Right lobe of liver (tissue), 6 donors: ENCODE measurements at regions not wholly inside any gene's neighbourhood (a gene's known extent, or its start where the extent isn't known, plus 50 kb on each side); places are given as distances from the start of the nearest gene placed in this dataset.

Source experiments
- ATAC-seq, 4 donors: fragments of 200-7000 bp; cut with Tn5 transposase; one replicate each; pipeline ENCODE4 v1.9.1; 2020; ENCODE audit warnings: mild to moderate bottlenecking in 4 of 4, moderate library complexity in 4 of 4
- DNase-seq, 3 donors: peaks; one replicate each; pipeline ENCODE4 v3.0.0-alpha.2; 2020
- H3K27ac ChIP-seq, 3 donors: fragments of 200-600 bp; one replicate each; pipeline ENCODE4 v1.8.0; 2022
- H3K27me3 ChIP-seq, 2 donors: fragments of 200-600 bp; one replicate each; pipeline ENCODE4 v1.8.0; 2022
- H3K36me3 ChIP-seq, 4 donors: fragments of 200-600 bp; sonication (generic) in 1 of 4; one replicate each; pipeline versions ENCODE4 v1.5.1 to v1.8.0; 2017 to 2022; ENCODE audit warnings: control low read depth in 1 of 4
- H3K4me1 ChIP-seq, 4 donors: fragments of 200-600 bp; sonication (generic) in 1 of 4; one replicate each; pipeline versions ENCODE4 v1.5.1 to v1.8.0; 2017 to 2022; ENCODE audit warnings: control low read depth in 1 of 4
- H3K4me3 ChIP-seq, 3 donors: fragments of 200-600 bp; one replicate each; pipeline ENCODE4 v1.8.0; 2022
- H3K9me3 ChIP-seq, 4 donors: fragments of 200-600 bp; sonication (generic) in 1 of 4; one replicate each; pipeline versions ENCODE4 v1.5.1 to v1.8.0; 2017 to 2022; ENCODE audit warnings: control low read depth in 1 of 4
- POLR2A ChIP-seq: fragments of 450-650 bp; IDR thresholded peaks from one replicate; pipeline ENCODE4 v1.6.1; 2017; ENCODE audit warnings: antibody characterized with exemption, mild to moderate bottlenecking
- WGBS: methylation state at CpG from one replicate; pipeline ENCODE4 v1.1.6; 2018; ENCODE audit warnings: low coverage, low lambda C conversion rate; ENCODE audit not compliant: insufficient coverage; ENCODE audit errors: missing lambda C conversion rate; 5-methylcytosine and 5-hydroxymethylcytosine counted together
- intact Hi-C, 2 donors: fragments of 100-400 bp; cut with DNase I; formaldehyde crosslinking; loops; one replicate each; pipeline versions ENCODE4 v1.11.2 to v1.14.1; 2022
- TF ChIP-seq, protein P1 (sequence below), 4 donors: fragments of 200-600 bp in 3 of 4; fragments of 450-650 bp in 1 of 4; IDR thresholded peaks; one replicate each; pipeline versions ENCODE4 v1.5.1 to v1.8.0; 2016 to 2022; ENCODE audit warnings: antibody characterized with exemption in 4 of 4, mild to moderate bottlenecking in 2 of 4
- donor health status: DM: no; HTN: yes; CAD: no.
- donor health status: DM: no; HTN: no; CAD: no.
- donor health status: DM: no; HTN: no; CAD: no.
- donor health status: DM: no; HTN: yes; CAD: no.
- donor health status: DM: no; HTN: yes; CAD: no.

DNA sequence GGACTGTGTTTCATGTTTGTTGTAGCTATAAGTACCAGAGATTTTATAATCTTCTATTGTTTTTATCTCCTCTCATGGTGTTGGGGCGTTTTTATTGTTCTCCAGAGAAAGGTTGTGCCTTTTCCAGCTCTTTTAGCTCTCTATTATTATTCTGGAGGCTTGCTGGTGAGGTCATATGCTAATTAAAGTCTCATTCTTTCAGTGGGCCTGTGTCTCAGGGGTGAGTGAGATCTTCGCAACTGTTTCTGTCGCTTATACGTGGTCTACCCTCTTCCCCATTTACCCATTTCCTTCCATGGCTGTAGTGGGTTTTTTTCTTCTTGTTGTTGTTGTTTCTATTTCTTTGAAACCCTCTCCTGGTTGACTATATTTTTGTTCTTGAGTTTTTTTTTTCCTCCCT is 584.9 kb downstream of the TMEM182 start:
- WGBS: 55% methylated on average over 4 of the region's 4 CpGs

DNA sequence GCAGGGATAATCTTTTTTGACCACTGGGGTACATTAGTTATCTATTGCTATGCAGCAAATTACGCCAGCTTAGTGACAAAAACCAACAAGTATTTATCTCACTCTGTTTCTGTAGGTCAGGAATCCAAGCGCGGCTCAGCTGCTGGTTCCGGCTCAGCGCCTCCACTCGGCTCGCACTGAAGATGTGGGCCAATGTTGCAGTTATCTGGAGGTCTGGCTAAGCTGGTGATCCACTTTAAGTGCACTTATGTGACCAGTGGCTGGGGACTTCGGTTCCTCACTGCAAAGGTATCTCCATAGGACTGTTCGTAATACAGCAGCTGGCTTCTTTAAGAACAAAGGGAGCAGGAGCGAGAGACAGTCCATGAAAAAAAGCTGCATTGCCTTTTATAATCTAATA is 591.9 kb downstream of the TMEM182 start:
- DNase-seq (no peak), ATAC-seq (no peak)

More for the DNA sequence above, 584.9 kb downstream of the TMEM182 start:
- Histone ChIP-seq H3K27me3 (no peaks in the 10 kb centered on the region), H3K36me3 (no peaks in the 10 kb centered on the region), H3K27ac (no peak overlapping the region), H3K9me3 (no peaks in the 10 kb centered on the region), H3K4me1 (no peaks in the 10 kb centered on the region), H3K4me3 (no peak overlapping the region)
- ATAC-seq (no peak), DNase-seq (no peak)
- TF ChIP-seq POLR2A: no peak
- TF ChIP-seq, protein P1, sequence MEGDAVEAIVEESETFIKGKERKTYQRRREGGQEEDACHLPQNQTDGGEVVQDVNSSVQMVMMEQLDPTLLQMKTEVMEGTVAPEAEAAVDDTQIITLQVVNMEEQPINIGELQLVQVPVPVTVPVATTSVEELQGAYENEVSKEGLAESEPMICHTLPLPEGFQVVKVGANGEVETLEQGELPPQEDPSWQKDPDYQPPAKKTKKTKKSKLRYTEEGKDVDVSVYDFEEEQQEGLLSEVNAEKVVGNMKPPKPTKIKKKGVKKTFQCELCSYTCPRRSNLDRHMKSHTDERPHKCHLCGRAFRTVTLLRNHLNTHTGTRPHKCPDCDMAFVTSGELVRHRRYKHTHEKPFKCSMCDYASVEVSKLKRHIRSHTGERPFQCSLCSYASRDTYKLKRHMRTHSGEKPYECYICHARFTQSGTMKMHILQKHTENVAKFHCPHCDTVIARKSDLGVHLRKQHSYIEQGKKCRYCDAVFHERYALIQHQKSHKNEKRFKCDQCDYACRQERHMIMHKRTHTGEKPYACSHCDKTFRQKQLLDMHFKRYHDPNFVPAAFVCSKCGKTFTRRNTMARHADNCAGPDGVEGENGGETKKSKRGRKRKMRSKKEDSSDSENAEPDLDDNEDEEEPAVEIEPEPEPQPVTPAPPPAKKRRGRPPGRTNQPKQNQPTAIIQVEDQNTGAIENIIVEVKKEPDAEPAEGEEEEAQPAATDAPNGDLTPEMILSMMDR (IDR thresholded peaks at IDR 0.05): no peak
- intact Hi-C loops: no loop called here

DNA sequence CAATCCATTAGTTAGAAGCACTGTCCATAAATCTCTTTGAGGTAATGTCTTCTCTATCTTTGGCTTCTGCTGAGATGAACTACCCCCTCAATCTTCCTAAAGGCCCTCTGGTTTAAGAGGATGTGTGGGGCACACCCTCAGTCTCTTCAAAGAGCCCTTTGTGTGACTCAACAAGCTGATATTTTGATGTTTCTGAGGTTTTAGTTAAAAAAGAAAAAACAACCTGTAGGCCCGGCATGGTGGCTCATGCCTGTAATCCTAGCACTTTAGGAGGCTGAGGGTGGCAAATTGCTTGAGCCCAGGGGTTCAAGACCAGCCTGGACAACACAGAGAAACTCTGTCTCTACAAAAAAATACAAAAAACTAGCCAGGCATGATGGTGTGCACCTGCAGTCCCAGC is 593.5 kb downstream of the TMEM182 start:
- Histone ChIP-seq H3K4me3 (no peak overlapping the region), H3K36me3 (no peaks in the 10 kb centered on the region), H3K27ac (no peak overlapping the region), H3K9me3 (no peaks in the 10 kb centered on the region), H3K4me1 (no peaks in the 10 kb centered on the region), H3K27me3 (no peaks in the 10 kb centered on the region)
- TF ChIP-seq POLR2A: no peak
- TF ChIP-seq, protein P1 (IDR thresholded peaks at IDR 0.05): no peak
- ATAC-seq: no peak
- intact Hi-C loops: no loop called here
- no peak for DNase-seq
- 77% methylated on average over 1 of the region's 1 CpG for WGBS

More for the DNA sequence above, 591.9 kb downstream of the TMEM182 start:
- no peaks in the 10 kb centered on the region for H3K27me3 ChIP-seq
- no peaks in the 10 kb centered on the region for H3K36me3 ChIP-seq
- 66% methylated on average over 7 of the region's 10 CpGs for WGBS
- no peak for TF ChIP-seq POLR2A
- TF ChIP-seq, protein P1 (IDR thresholded peaks at IDR 0.05): no peak
- H3K27ac ChIP-seq: no peak overlapping the region
- no peaks in the 10 kb centered on the region for H3K9me3 ChIP-seq
- H3K4me1 ChIP-seq: no peaks in the 10 kb centered on the region
- intact Hi-C loops: no loop called here
- H3K4me3 ChIP-seq: no peak overlapping the region

DNA sequence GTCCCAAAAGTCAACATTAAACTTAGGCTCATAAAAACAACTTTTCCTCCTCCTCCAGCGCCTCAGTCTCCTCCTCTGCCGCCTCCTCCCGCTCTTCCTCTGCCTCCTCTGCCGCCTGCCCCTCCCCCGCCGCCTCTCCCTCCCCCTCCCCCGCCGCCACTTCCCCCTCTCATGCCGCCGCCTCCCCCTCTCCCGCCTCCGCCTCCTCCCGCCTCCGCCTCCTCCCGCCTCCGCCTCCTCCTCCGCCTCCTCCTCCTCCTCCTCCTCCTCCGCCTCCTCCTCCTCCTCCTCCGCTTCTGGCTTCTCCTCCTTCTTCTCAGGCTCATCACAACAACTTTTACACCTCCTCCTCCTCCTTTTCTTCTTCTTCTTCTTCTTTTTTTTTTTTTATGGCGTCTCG is 599.9 kb downstream of the TMEM182 start:
- Histone ChIP-seq H3K27ac (no peak overlapping the region), H3K27me3 (no peaks in the 10 kb centered on the region), H3K4me1 (no peaks in the 10 kb centered on the region), H3K36me3 (no peaks in the 10 kb centered on the region), H3K4me3 (no peak overlapping the region), H3K9me3 (no peaks in the 10 kb centered on the region)
- ATAC-seq (no peak), DNase-seq (no peak)
- TF ChIP-seq, protein P1 (IDR thresholded peaks at IDR 0.05): no peak
- no peak for TF ChIP-seq POLR2A
- WGBS: 86% methylated on average over 21 of the region's 21 CpGs
- intact Hi-C loops: no loop called here

DNA sequence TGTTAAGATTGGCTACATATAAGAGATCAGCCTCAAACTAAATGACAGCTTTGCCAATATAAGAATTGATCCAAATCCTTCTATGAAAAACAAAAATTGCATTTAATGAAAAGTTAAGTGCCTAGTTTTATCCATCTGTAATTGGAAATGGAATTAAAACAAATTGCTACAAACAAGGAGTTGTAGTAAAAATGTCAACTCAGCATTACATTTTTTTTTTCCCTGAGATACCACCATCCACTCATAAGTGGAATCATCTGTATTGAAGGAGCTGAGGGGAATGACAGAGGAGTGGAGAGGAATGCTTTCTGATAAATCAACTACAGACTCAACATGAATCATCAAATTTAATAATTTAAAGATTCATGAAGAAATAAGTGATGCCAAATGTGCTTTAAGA is 601.8 kb downstream of the TMEM182 start:
- no peak for TF ChIP-seq POLR2A
- TF ChIP-seq, protein P1 (IDR thresholded peaks at IDR 0.05): no peak
- H3K36me3 ChIP-seq: no peaks in the 10 kb centered on the region
- DNase-seq: no peak
- intact Hi-C loops: no loop called here
- H3K27me3 ChIP-seq: no peaks in the 10 kb centered on the region
- no peak for ATAC-seq
- H3K9me3 ChIP-seq: no peaks in the 10 kb centered on the region
- H3K27ac ChIP-seq: no peak overlapping the region
- no peaks in the 10 kb centered on the region for H3K4me1 ChIP-seq
- H3K4me3 ChIP-seq: no peak overlapping the region
